NCI-H82 treated with DMSO at 0.1 percent for 48 hours (cell line): ENCODE measurements at regions not wholly inside any gene's neighbourhood (a gene's known extent, or its start where the extent isn't known, plus 50 kb on each side); places are given as distances from the start of the nearest gene placed in this dataset.
"Not testable (repeated sequence)": the region's sequence is repeated elsewhere in the genome, so short reads cannot be mapped to it uniquely, and the experiment has no call there.

Source experiments
- DNase-seq: peaks from one replicate; lab custom pipeline; 2025; ENCODE audit not compliant: unreplicated experiment; lab: John Stamatoyannopoulos, UW

GRCh38 chr1:217048104-217048707 lies 325.0 kb upstream of the ESRRG start:
- no peak for DNase-seq

GRCh38 chr1:217040711-217041455 lies 317.7 kb upstream of the ESRRG start:
- DNase-seq, result no peak

GRCh38 chr1:217039926-217040325 lies 316.7 kb upstream of the ESRRG start:
- DNase-seq, result no peak

- not testable (repeated sequence) for DNase-seq
These were observed 315.9 kb upstream of the ESRRG start for GRCh38 chr1:217039139-217039538.

- no peak for DNase-seq
These were observed 313.5 kb upstream of the ESRRG start for GRCh38 chr1:217036757-217037156.

- DNase-seq, result no peak
These were observed 309.6 kb upstream of the ESRRG start for GRCh38 chr1:217032715-217033367.

GRCh38 chr1:217029281-217030157 lies 306.3 kb upstream of the ESRRG start:
- no peak for DNase-seq

GRCh38 chr1:217027403-217028080 lies 304.3 kb upstream of the ESRRG start:
- no peak for DNase-seq

GRCh38 chr1:217026531-217026930 lies 303.3 kb upstream of the ESRRG start:
- no peak for DNase-seq

- no peak for DNase-seq
These were observed 302.2 kb upstream of the ESRRG start for GRCh38 chr1:217025381-217025780.

- no peak for DNase-seq
These were observed 301.7 kb upstream of the ESRRG start for GRCh38 chr1:217024911-217025310.

GRCh38 chr1:217021956-217022355 lies 298.7 kb upstream of the ESRRG start:
- no peak for DNase-seq

- no peak for DNase-seq
These were observed 298.2 kb upstream of the ESRRG start for GRCh38 chr1:217021400-217021799.

GRCh38 chr1:217019475-217019874 lies 296.2 kb upstream of the ESRRG start:
- no peak for DNase-seq

- DNase-seq, result no peak
These were observed 295.4 kb upstream of the ESRRG start for GRCh38 chr1:217018648-217019047.

GRCh38 chr1:217017165-217017564 lies 293.9 kb upstream of the ESRRG start:
- DNase-seq, result no peak

- no peak for DNase-seq
These were observed 290.8 kb upstream of the ESRRG start for GRCh38 chr1:217014066-217014465.

- DNase-seq, result no peak
These were observed 289.4 kb upstream of the ESRRG start for GRCh38 chr1:217012659-217013058.

- DNase-seq, result no peak
These were observed 287.9 kb upstream of the ESRRG start for GRCh38 chr1:217011097-217011496.

- no peak for DNase-seq
These were observed 287.0 kb upstream of the ESRRG start for GRCh38 chr1:217010253-217010652.

- DNase-seq, result no peak
These were observed 286.1 kb upstream of the ESRRG start for GRCh38 chr1:217009376-217009775.
